Pons (tissue), 1 donor: ENCODE measurements at regions not wholly inside any gene's neighbourhood (a gene's known extent, or its start where the extent isn't known, plus 50 kb on each side); places are given as distances from the start of the nearest gene placed in this dataset.
A peak's percentile ranks its signal among the peaks of the same experiment; 100 is the strongest.

Source experiments
- DNase-seq: peaks from one replicate; pipeline ENCODE4 v3.0.0-alpha.2; 2016; ENCODE audit warnings: low spot score

- no peak for DNase-seq
Measured at GRCh38 chr15:46251903-46252302, 617.1 kb downstream of the SQOR start.

GRCh38 chr15:46258056-46258455 lies 623.2 kb downstream of the SQOR start:
- DNase-seq, result no peak

- no peak for DNase-seq
Measured at GRCh38 chr15:46260937-46261336, 626.1 kb downstream of the SQOR start.

GRCh38 chr15:46265664-46266347 lies 631.0 kb downstream of the SQOR start:
- DNase-seq, result no peak

GRCh38 chr15:46266661-46267060 lies 631.8 kb downstream of the SQOR start:
- no peak for DNase-seq

- DNase-seq, result no peak
Measured at GRCh38 chr15:46270481-46271147, 635.8 kb downstream of the SQOR start.

- no peak for DNase-seq
Measured at GRCh38 chr15:46275701-46276100, 640.9 kb downstream of the SQOR start.

- DNase-seq, result no peak
Measured at GRCh38 chr15:46277451-46277850, 642.6 kb downstream of the SQOR start.

GRCh38 chr15:46278062-46278461 lies 643.2 kb downstream of the SQOR start:
- peak; percentile 43 for DNase-seq

- DNase-seq, result no peak
Measured at GRCh38 chr15:46278486-46279090, 643.8 kb downstream of the SQOR start.

- no peak for DNase-seq
Measured at GRCh38 chr15:46280762-46281542, 646.1 kb downstream of the SQOR start.

- DNase-seq, result no peak
Measured at GRCh38 chr15:46293550-46293949, 658.7 kb downstream of the SQOR start.

- no peak for DNase-seq
Measured at GRCh38 chr15:46296002-46296401, 661.2 kb downstream of the SQOR start.

- DNase-seq, result no peak
Measured at GRCh38 chr15:46296797-46297196, 662.0 kb downstream of the SQOR start.

- peak; percentile 27 for DNase-seq
Measured at GRCh38 chr15:46297766-46298165, 662.9 kb downstream of the SQOR start.

GRCh38 chr15:46300716-46301115 lies 665.9 kb downstream of the SQOR start:
- no peak for DNase-seq

GRCh38 chr15:46301291-46301690 lies 666.5 kb downstream of the SQOR start:
- no peak for DNase-seq

- DNase-seq, result no peak
Measured at GRCh38 chr15:46301826-46302225, 667.0 kb downstream of the SQOR start.

GRCh38 chr15:46304321-46304720 lies 669.5 kb downstream of the SQOR start:
- no peak for DNase-seq

- DNase-seq, result no peak
Measured at GRCh38 chr15:46307746-46308145, 672.9 kb downstream of the SQOR start.

GRCh38 chr15:46309914-46310313 lies 675.1 kb downstream of the SQOR start:
- DNase-seq, result no peak

GRCh38 chr15:46312133-46312740 lies 677.4 kb downstream of the SQOR start:
- DNase-seq, result peak; percentile 81
